DND-41 (cell line): ENCODE measurements at regions not wholly inside any gene's neighbourhood (a gene's known extent, or its start where the extent isn't known, plus 50 kb on each side); places are given as distances from the start of the nearest gene placed in this dataset.
"Not testable (repeated sequence)": the region's sequence is repeated elsewhere in the genome, so short reads cannot be mapped to it uniquely, and the experiment has no call there.

ENCODE experiments used
- CTCF ChIP-seq: IDR thresholded peaks from 2 replicates; pipeline ENCODE4 v1.5.1; 2012; ENCODE audit warnings: borderline replicate concordance, low read length, moderate library complexity, mild to moderate bottlenecking; ENCODE audit not compliant: poor library complexity, severe bottlenecking; ENCODE audit errors: extremely low read depth
- EZH2 ChIP-seq: IDR thresholded peaks from 3 replicates; pipeline ENCODE4 v1.6.1; 2012; ENCODE audit warnings: borderline replicate concordance, low read depth, mild to moderate bottlenecking, moderate library complexity, low read length, inconsistent platforms; ENCODE audit not compliant: severe bottlenecking

DNA sequence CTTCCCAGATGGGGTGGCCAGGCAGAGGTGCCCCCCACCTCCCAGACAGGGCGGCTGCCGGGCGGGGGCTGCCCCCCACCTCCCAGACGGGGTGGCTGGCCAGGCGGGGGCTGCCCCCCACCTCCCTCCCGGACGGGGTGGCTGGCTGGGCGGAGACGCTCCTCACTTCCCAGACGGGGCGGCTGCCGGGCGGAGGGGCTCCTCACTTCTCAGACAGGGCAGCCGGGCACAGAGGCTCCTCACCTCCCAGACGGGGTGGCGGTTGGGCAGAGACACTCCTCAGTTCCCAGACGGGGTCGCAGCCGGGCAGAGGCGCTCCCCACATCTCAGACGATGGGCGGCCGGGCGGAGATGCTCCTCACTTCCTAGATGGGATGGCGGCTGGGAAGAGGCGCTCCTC, 76.4 kb upstream of the AADAT start:
- TF ChIP-seq CTCF, EZH2: not testable (repeated sequence)
